SH-SY5Y (cell line): ENCODE measurements at regions not wholly inside any gene's neighbourhood (a gene's known extent, or its start where the extent isn't known, plus 50 kb on each side); places are given as distances from the start of the nearest gene placed in this dataset.

Experiments used
- GATA2 ChIP-seq: IDR thresholded peaks from 2 replicates; pipeline ENCODE4 v1.6.1; 2011; ENCODE audit warnings: mild to moderate bottlenecking, low read depth, low read length
- GATA3 ChIP-seq: IDR thresholded peaks from 2 replicates; pipeline ENCODE4 v1.6.1; 2011; ENCODE audit warnings: low read depth, mild to moderate bottlenecking, low read length, moderate library complexity

DNA sequence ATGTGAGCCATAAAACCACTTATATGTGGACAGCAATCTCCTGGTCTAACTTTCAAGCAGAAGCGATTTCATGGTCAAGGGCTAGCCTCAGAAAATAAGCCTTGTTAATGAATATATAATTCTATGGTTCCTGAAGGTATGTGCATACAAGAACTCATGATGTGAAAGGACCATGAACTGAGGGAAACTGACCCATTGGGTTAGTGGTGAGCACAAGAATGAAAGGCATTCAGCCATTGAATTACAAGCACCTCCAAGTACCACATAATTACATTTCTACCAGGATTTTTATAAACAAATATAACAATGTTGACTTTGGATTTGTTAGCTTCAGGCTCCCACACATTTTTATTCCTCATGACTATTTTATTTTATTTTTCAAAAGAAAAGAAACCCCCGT, 459.0 kb downstream of the TLE4 start:
- TF ChIP-seq GATA2: no peak
- TF ChIP-seq GATA3: no peak
